H1 (cell line): ENCODE measurements at regions not wholly inside any gene's neighbourhood (a gene's known extent, or its start where the extent isn't known, plus 50 kb on each side); places are given as distances from the start of the nearest gene placed in this dataset.

Experiments
- CTCF ChIA-PET: fragments of 300-600 bp; sonication (Branson Sonifier 250); formaldehyde crosslinking; loops from one replicate; lab custom pipeline; 2021; ENCODE audit not compliant: partially characterized antibody; lab: Charles Lee
- POLR2A ChIA-PET: fragments of 300-600 bp; sonication (Branson Sonifier 250); formaldehyde crosslinking; loops from one replicate; lab custom pipeline; 2021; ENCODE audit warnings: inconsistent platforms; ENCODE audit not compliant: partially characterized antibody; lab: Charles Lee
- DNase-seq, 2 experiments: peaks; one replicate each; pipeline versions ENCODE4 v3.0.0 to v3.0.0-alpha.2; 2010 to 2022; ENCODE audit warnings: low spot score in 2 of 2, low read depth in 1 of 2, mixed read lengths in 1 of 2
- FAIRE-seq: peaks from 2 replicates; lab custom pipeline; 2011; peaks lifted over from hg19 to GRCh38; lab: Jason Lieb, UNC
- H2AFZ ChIP-seq: 2 replicates; pipeline ENCODE4 v1.8.1; 2012; ENCODE audit warnings: low read length, inconsistent platforms
- H2AK5ac ChIP-seq: 2 replicates; pipeline ENCODE4 v1.6.1; 2013; ENCODE audit warnings: low read depth, low read length
- H2BK120ac ChIP-seq: replicated peaks from 2 replicates; pipeline ENCODE3; 2013; ENCODE audit warnings: low read depth, low read length, inconsistent platforms
- H2BK12ac ChIP-seq: 2 replicates; pipeline ENCODE4 v1.6.1; 2013; ENCODE audit warnings: low read depth, low read length
- H2BK15ac ChIP-seq: 2 replicates; pipeline ENCODE4 v1.6.1; 2013; ENCODE audit warnings: low read length
- H2BK20ac ChIP-seq: 2 replicates; pipeline ENCODE4 v1.6.1; 2013; ENCODE audit warnings: low read length
- H2BK5ac ChIP-seq: 2 replicates; pipeline ENCODE4 v1.6.1; 2013; ENCODE audit warnings: low read depth, low read length
- H3K14ac ChIP-seq: 2 replicates; pipeline ENCODE4 v1.6.1; 2013; ENCODE audit warnings: inconsistent platforms; ENCODE audit not compliant: insufficient read length
- H3K18ac ChIP-seq: 2 replicates; pipeline ENCODE4 v1.6.1; 2013; ENCODE audit warnings: low read length; ENCODE audit errors: extremely low read depth
- H3K23ac ChIP-seq: 2 replicates; pipeline ENCODE4 v1.6.1; 2013; ENCODE audit warnings: inconsistent platforms; ENCODE audit not compliant: insufficient read length
- H3K23me2 ChIP-seq: 2 replicates; pipeline ENCODE4 v1.6.1; 2013; ENCODE audit warnings: low read depth, low read length
- H3K27ac ChIP-seq: 2 replicates; pipeline ENCODE4 v1.6.1; 2011; ENCODE audit warnings: low read depth, low read length, inconsistent platforms
- H3K27me3 ChIP-seq, 4 experiments: replicated peaks in 1 of 4; 1 replicate in 1 of 4; 2 replicates in 3 of 4; pipeline versions ENCODE4 v1.6.1 to v1.8.1; 2011 to 2013; ENCODE audit warnings: low read length in 3 of 4, mild to moderate bottlenecking in 3 of 4, inconsistent platforms in 2 of 4, mixed read lengths in 2 of 4, moderate library complexity in 1 of 4; ENCODE audit not compliant: control insufficient read depth in 3 of 4, insufficient read depth in 3 of 4; ENCODE audit errors: extremely low read depth in 1 of 4
- H3K36me3 ChIP-seq, 4 experiments: 2 replicates each; pipeline versions ENCODE4 v1.6.1 to v1.8.1; 2011 to 2013; ENCODE audit warnings: mild to moderate bottlenecking in 4 of 4, low read length in 3 of 4, moderate library complexity in 2 of 4, control low read depth in 1 of 4, inconsistent platforms in 1 of 4; ENCODE audit not compliant: insufficient read depth in 4 of 4, control insufficient read depth in 2 of 4
- H3K4ac ChIP-seq: replicated peaks from 2 replicates; pipeline ENCODE3; 2013; ENCODE audit warnings: low read length, low read depth, mixed read lengths, inconsistent platforms; ENCODE audit not compliant: insufficient read length
- H3K4me1 ChIP-seq, 4 experiments: replicated peaks in 1 of 4; 1 replicate in 1 of 4; 2 replicates in 3 of 4; pipeline versions ENCODE4 v1.6.1 to v1.8.1; 2011 to 2013; ENCODE audit warnings: low read length in 3 of 4, inconsistent platforms in 2 of 4, mixed read lengths in 1 of 4; ENCODE audit not compliant: insufficient read depth in 4 of 4, control insufficient read depth in 3 of 4
- H3K4me2 ChIP-seq, 2 experiments: 2 replicates each; pipeline versions ENCODE4 v1.6.1 to v1.8.1; 2011 to 2013; ENCODE audit warnings: low read depth in 2 of 2, low read length in 2 of 2, control low read depth in 1 of 2, inconsistent platforms in 1 of 2, mild to moderate bottlenecking in 1 of 2; ENCODE audit not compliant: insufficient read depth in 1 of 2
- H3K4me3 ChIP-seq, 4 experiments: fragments of 200-600, 300-600 bp in 1 of 4; sonication (generic), shearing (Covaris generic), sonication (Bioruptor Twin) in 1 of 4; 2 replicates each; pipeline versions ENCODE4 v1.5.1 to v1.8.1; 2011 to 2016; ENCODE audit warnings: low read length in 4 of 4, low read depth in 3 of 4, control low read depth in 2 of 4, inconsistent platforms in 2 of 4, mild to moderate bottlenecking in 2 of 4, mixed read lengths in 1 of 4, moderate library complexity in 1 of 4; ENCODE audit not compliant: insufficient read depth in 2 of 4; ENCODE audit errors: extremely low read depth in 1 of 4
- H3K56ac ChIP-seq: replicated peaks from 2 replicates; pipeline ENCODE3; 2013; ENCODE audit warnings: low read depth, mild to moderate bottlenecking, mixed read lengths, low read length, inconsistent platforms; ENCODE audit not compliant: insufficient read length
- H3K79me1 ChIP-seq: 2 replicates; pipeline ENCODE4 v1.6.1; 2013; ENCODE audit warnings: low read depth, low read length, control low read depth
- H3K79me2 ChIP-seq, 2 experiments: 2 replicates each; pipeline versions ENCODE4 v1.6.1 to v1.8.1; 2012 to 2013; ENCODE audit warnings: low read length in 2 of 2, mild to moderate bottlenecking in 2 of 2, inconsistent platforms in 1 of 2; ENCODE audit not compliant: insufficient read depth in 2 of 2, control insufficient read depth in 1 of 2
- H3K9ac ChIP-seq, 4 experiments: replicated peaks in 1 of 4; 1 replicate in 1 of 4; 2 replicates in 3 of 4; pipeline versions ENCODE4 v1.6.1 to v1.8.1; 2011 to 2013; ENCODE audit warnings: low read depth in 3 of 4, low read length in 3 of 4, control low read depth in 2 of 4, mild to moderate bottlenecking in 2 of 4, moderate library complexity in 2 of 4, inconsistent platforms in 1 of 4; ENCODE audit errors: extremely low read depth in 1 of 4
- H3K9me3 ChIP-seq, 2 experiments: 2 replicates each; pipeline versions ENCODE4 v1.6.1 to v1.8.1; 2012 to 2013; ENCODE audit warnings: mild to moderate bottlenecking in 2 of 2, moderate library complexity in 2 of 2, control low read depth in 1 of 2, inconsistent platforms in 1 of 2, low read depth in 1 of 2, low read length in 1 of 2, mixed read lengths in 1 of 2; ENCODE audit not compliant: insufficient read depth in 2 of 2
- H4K20me1 ChIP-seq, 2 experiments: replicated peaks in 1 of 2; 2 replicates each; pipeline versions ENCODE3 to v1.8.1; 2011 to 2013; ENCODE audit warnings: inconsistent platforms in 2 of 2, low read length in 2 of 2, mild to moderate bottlenecking in 1 of 2; ENCODE audit not compliant: insufficient read depth in 2 of 2, control insufficient read depth in 1 of 2
- H4K5ac ChIP-seq: 2 replicates; pipeline ENCODE4 v1.6.1; 2013; ENCODE audit warnings: low read length, low read depth, mixed read lengths, inconsistent platforms; ENCODE audit not compliant: insufficient read length
- H4K8ac ChIP-seq: 2 replicates; pipeline ENCODE4 v1.8.0; 2013; ENCODE audit warnings: mild to moderate bottlenecking, moderate library complexity, low read length, inconsistent platforms; ENCODE audit not compliant: insufficient read depth; ENCODE audit errors: extremely low read depth
- H4K91ac ChIP-seq: replicated peaks from 2 replicates; pipeline ENCODE3; 2013; ENCODE audit warnings: low read length, mixed read lengths, inconsistent platforms; ENCODE audit not compliant: insufficient read length
- ASH2L ChIP-seq: fragments of 200-600, 300-600 bp; sonication (generic); IDR thresholded peaks from one replicate; pipeline ENCODE4 v1.7.1; 2017; ENCODE audit warnings: low read length
- BACH1 ChIP-seq: IDR thresholded peaks from 2 replicates; pipeline ENCODE4 v1.6.1; 2012; ENCODE audit warnings: low read length, improper control_type of control experiment
- E2F6 ChIP-seq: IDR thresholded peaks from 2 replicates; pipeline ENCODE4 v1.6.1; 2012; ENCODE audit warnings: inconsistent platforms
- JUND ChIP-seq: IDR thresholded peaks from 2 replicates; pipeline ENCODE4 v1.6.1; 2011; ENCODE audit warnings: mild to moderate bottlenecking, improper control_type of control experiment, low read length
- MAFK ChIP-seq: IDR thresholded peaks from 2 replicates; pipeline ENCODE4 v1.6.1; 2012; ENCODE audit warnings: low read depth, mild to moderate bottlenecking, improper control_type of control experiment, low read length
- PHF8 ChIP-seq: fragments of 200-600 bp; sonication (generic); conservative IDR thresholded peaks from 2 replicates; pipeline ENCODE4 v1.7.1; 2012; ENCODE audit warnings: low read depth, mild to moderate bottlenecking, inconsistent platforms, low read length, moderate library complexity
- POU5F1 ChIP-seq: IDR thresholded peaks from 2 replicates; pipeline ENCODE4 v1.6.1; 2011; ENCODE audit warnings: low read depth, mild to moderate bottlenecking, low read length, moderate library complexity
- SIN3A ChIP-seq, 2 experiments: IDR thresholded peaks in 1 of 2; conservative IDR thresholded peaks in 1 of 2; 2 replicates each; pipeline ENCODE4 v1.6.1; 2011 to 2012; ENCODE audit warnings: low read length in 2 of 2, improper control_type of control experiment in 1 of 2, low read depth in 1 of 2, mild to moderate bottlenecking in 1 of 2
- SIRT6 ChIP-seq: IDR thresholded peaks from one replicate; pipeline ENCODE4 v1.7.1; 2012; ENCODE audit warnings: low read length, inconsistent platforms
- SUZ12 ChIP-seq: fragments of 200-600 bp; sonication (generic); IDR thresholded peaks from 2 replicates; pipeline ENCODE4 v1.6.1; 2012; ENCODE audit warnings: mild to moderate bottlenecking, inconsistent platforms, low read length, moderate library complexity, mixed read lengths
- TBP ChIP-seq: IDR thresholded peaks from 2 replicates; pipeline ENCODE4 v1.6.1; 2011; ENCODE audit warnings: low read depth, low read length, improper control_type of control experiment
- USF2 ChIP-seq: IDR thresholded peaks from 2 replicates; pipeline ENCODE4 v1.6.1; 2011; ENCODE audit warnings: low read length, improper control_type of control experiment
- WGBS, 2 experiments: shearing (Covaris generic) in 1 of 2; methylation state at CpG; one replicate each; pipeline versions ENCODE4 v1.1.6 to v1.1.7; 2013 to 2015; ENCODE audit warnings: low lambda C conversion rate in 2 of 2, mixed read lengths in 2 of 2, inconsistent platforms in 1 of 2, low coverage in 1 of 2, missing lambda C conversion rate in 1 of 2; ENCODE audit not compliant: insufficient replicate concordance in 2 of 2, insufficient coverage in 1 of 2, insufficient read length in 1 of 2; ENCODE audit errors: extremely low coverage in 1 of 2, missing lambda C conversion rate in 1 of 2; 5-methylcytosine and 5-hydroxymethylcytosine counted together

- H3K4me2 ChIP-seq = no peak overlapping the region
- CTCF ChIA-PET = interaction anchor here (0.9 to 6.2 kb wide), 9 partner anchors 8 to 448 kb away, joined by 3 to 28 read pairs (median 6); no protein-coding TSS in a partner anchor
Measured at GRCh38 chr11:15775015-15775541, 581.3 kb downstream of the SOX6 start.

More at GRCh38 chr11:15775015-15775541, 581.3 kb downstream of the SOX6 start:
- DNase-seq (no peak), FAIRE-seq (no peak)
- Histone ChIP-seq H4K5ac (no peak overlapping the region), H2BK12ac (no peak overlapping the region), H3K14ac (no peak overlapping the region), H2BK5ac (no peak overlapping the region), H2BK20ac (no peak overlapping the region), H3K79me2 (no peaks in the 10 kb centered on the region), H3K4ac (no peak overlapping the region), H3K9ac (no peak overlapping the region), H2AK5ac (no peak overlapping the region), H4K8ac (no peak overlapping the region), H3K23me2 (no peaks in the 10 kb centered on the region), H3K18ac (no peak overlapping the region), H3K23ac (no peak overlapping the region), H3K27me3 (no peaks in the 10 kb centered on the region), H2BK15ac (no peak overlapping the region), H3K4me3 (no peak overlapping the region), H2AFZ (no peak overlapping the region), H3K56ac (no peak overlapping the region), H4K20me1 (no peaks in the 10 kb centered on the region), H3K9me3 (no peaks in the 10 kb centered on the region), H3K27ac (no peak overlapping the region), H3K36me3 (no peaks in the 10 kb centered on the region), H3K4me1 (no peaks in the 10 kb centered on the region), H2BK120ac (no peak overlapping the region), H4K91ac (no peak overlapping the region), H3K79me1 (no peaks in the 10 kb centered on the region)
- 88% methylated on average over 6 of the region's 6 CpGs; no CpG with 5 or more reads in 1 of the 2 experiments for WGBS, 2 experiments
- POLR2A ChIA-PET = no interaction called here
- TF ChIP-seq JUND = no peak
- TF ChIP-seq BACH1 = no peak
- no peak for TF ChIP-seq USF2
- no peak for TF ChIP-seq PHF8
- TF ChIP-seq E2F6 = no peak
- no peak for TF ChIP-seq SIRT6
- TF ChIP-seq TBP = no peak
- TF ChIP-seq MAFK = no peak
- TF ChIP-seq POU5F1 = no peak
- TF ChIP-seq ASH2L = no peak
- TF ChIP-seq SIN3A (conservative IDR thresholded peaks at IDR 0.05 in 1 of 2, IDR thresholded peaks at IDR 0.05 in 1 of 2; ENCODE audit: low read depth in 1 of 2, low read length in 2 of 2) = no peak
- TF ChIP-seq SUZ12 = no peak
